GM12891 (cell line): ENCODE measurements at regions not wholly inside any gene's neighbourhood (a gene's known extent, or its start where the extent isn't known, plus 50 kb on each side); places are given as distances from the start of the nearest gene placed in this dataset.

Source experiments
- POLR2AphosphoS5 ChIP-seq: IDR thresholded peaks from 2 replicates; pipeline ENCODE4 v1.6.1; 2011; ENCODE audit warnings: low read depth, low read length, control low read depth
- TAF1 ChIP-seq: IDR thresholded peaks from 2 replicates; pipeline ENCODE4 v1.6.1; 2011; ENCODE audit warnings: low read depth, low read length, control low read depth

GRCh38 chr15:23869396-23869795 lies 182.3 kb upstream of the NDN start:
- TF ChIP-seq TAF1 (no peak), POLR2AphosphoS5 (no peak)
